Stimulated activated CD8-positive, alpha-beta memory T cell treated with anti-CD3 and anti-CD28 coated beads, Interleukin-2, amount 100 ng/mL, for 1 hour (primary cell): ENCODE measurements at regions not wholly inside any gene's neighbourhood (a gene's known extent, or its start where the extent isn't known, plus 50 kb on each side); places are given as distances from the start of the nearest gene placed in this dataset.
"Not testable (repeated sequence)": the region's sequence is repeated elsewhere in the genome, so short reads cannot be mapped to it uniquely, and the experiment has no call there.

Experiments used
- DNase-seq, 2 donors: peaks; one replicate each; pipeline ENCODE4 v3.0.0-alpha.2; 2020; ENCODE audit warnings: low read depth in 2 of 2

- DNase-seq, result no peak
Measured at GRCh38 chr22:19641254-19641982, 72.9 kb upstream of the SEPTIN5 start.

DNA sequence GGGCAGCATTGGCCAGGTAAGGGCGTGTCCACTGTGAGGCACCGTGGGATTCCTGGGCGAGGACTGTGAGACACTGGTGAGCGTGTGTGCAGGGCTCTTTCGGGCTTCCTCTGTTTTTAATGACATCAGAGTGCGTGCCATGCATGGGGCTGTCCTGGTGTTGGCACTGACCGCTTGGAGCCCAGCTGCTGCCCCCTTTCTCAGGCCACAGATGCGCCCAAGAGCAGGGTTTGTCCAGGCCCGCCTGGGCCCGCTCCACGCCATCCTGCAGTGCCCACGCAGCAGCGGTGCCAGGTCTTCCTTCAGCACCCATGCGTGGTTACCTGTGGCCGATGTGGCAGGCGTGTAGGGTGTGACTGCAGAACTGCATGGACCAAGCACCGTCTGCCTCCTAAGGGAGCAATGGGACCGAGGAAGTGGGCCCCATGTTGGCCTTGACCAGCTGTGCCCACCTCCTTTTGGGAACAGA is 72.3 kb upstream of the SEPTIN5 start:
- DNase-seq, result no peak

- DNase-seq, result no peak
Measured at GRCh38 chr22:19643448-19644313, 70.6 kb upstream of the SEPTIN5 start.

GRCh38 chr22:19644314-19645223 is 69.7 kb upstream of the SEPTIN5 start:
- no peak for DNase-seq

GRCh38 chr22:19645391-19645790 is 68.9 kb upstream of the SEPTIN5 start:
- DNase-seq, result no peak

DNA sequence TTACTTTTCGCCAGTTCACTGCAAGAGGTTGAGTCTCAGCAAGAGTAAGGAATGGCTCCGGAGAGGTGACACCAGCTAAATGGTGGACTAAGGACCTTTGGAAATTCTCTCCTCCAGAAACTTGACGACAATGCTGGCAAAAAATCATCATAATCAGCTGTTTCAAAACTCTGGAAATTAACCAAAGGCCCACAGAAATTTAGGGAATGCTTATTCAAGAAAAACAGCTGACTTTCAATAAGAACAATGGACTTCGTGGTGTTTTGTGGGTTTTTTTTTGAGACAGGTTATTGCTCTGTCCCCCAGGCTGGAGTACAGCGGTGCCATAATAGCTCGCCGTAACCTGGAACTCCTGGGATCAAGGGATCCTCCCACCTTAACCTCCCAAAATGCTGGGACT is 68.4 kb upstream of the SEPTIN5 start:
- no peak for DNase-seq

- DNase-seq, result no peak
Measured at GRCh38 chr22:19646383-19646782, 67.9 kb upstream of the SEPTIN5 start.

- DNase-seq, result no peak
Measured at GRCh38 chr22:19648419-19648929, 65.8 kb upstream of the SEPTIN5 start.

DNA sequence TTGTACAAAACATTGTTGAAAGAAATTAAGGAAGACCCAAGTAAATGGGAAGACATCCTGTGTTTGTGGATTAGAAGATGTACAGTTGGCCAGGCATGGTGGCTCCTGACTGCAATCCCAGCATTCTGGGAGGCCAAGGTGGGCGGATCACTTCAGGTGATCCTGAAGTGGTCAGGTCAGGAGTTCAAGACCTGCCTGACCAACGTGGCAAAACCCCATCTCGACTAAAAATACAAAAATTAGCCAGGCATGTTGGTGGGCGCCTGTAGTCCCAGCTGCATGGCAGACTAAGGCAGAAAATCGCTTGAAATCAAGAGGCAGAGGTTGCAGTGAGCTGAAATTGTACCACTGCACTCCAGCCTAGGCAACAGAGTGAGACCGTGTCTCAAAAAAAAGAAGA is 62.0 kb upstream of the SEPTIN5 start:
- no peak for DNase-seq

DNA sequence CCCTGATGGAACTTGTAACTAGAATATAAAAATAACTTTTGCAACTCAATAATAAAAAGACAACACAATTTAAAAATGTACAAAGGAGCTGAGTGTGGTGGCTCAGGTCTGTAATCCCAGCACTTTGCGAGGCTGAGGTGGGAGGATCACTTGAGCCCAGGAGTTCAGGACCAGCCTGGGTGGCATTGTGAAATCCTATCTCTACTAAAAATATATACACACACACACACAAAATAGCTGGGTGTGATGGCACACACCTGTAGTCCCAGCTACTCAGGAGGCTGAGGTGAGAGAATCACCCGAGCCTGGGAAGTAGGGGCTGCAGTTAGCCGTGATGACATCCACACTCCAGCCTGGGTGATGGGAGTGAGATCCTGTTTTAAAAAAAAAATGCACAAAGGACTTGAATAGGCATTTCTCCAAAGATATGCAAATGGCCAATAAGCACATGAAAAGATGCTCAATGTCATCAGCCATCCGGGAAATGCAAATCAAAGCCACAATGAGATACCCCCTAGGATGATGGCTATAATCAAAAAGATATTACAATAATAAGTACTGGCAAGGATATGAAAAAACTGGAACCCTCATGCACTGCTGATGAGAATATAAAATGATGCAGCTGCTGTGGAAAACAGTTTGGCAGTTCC is 59.8 kb upstream of the SEPTIN5 start:
- no peak for DNase-seq

GRCh38 chr22:19655399-19655798 is 58.9 kb upstream of the SEPTIN5 start:
- DNase-seq, result no peak

DNA sequence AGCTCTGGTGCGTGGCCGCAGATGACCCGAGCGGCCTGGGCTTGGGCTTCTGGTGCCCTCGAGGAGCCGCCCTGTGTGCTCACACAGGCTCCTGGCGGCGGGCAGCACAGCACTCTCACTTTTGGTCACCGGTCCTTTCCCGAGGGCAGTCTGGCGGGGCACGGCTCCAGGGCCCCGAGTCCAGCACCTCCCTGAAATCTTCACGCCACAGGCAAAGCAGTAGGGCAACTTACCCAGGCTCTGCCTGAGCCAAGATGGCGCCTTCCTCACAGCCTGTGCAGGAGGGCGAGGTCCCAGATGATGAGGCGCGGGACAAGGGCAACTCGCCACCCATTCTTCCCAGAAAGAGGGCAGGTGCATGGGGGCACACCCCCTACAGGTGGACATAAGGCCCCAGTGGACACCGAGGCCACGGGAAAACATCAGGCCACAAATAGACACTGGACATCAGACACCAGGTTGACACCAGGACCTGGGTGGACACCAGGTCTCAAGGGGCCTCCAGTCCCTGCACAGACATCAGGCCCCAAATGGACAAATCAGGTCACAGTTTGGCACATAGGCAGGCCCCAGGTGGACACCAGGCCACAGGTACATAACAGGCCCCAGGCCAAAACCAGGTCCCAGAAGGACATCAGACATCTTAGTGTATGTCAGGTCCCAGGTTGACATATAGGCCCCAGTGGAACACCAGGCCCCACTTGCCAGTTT is 57.6 kb upstream of the SEPTIN5 start:
- DNase-seq, result no peak

DNA sequence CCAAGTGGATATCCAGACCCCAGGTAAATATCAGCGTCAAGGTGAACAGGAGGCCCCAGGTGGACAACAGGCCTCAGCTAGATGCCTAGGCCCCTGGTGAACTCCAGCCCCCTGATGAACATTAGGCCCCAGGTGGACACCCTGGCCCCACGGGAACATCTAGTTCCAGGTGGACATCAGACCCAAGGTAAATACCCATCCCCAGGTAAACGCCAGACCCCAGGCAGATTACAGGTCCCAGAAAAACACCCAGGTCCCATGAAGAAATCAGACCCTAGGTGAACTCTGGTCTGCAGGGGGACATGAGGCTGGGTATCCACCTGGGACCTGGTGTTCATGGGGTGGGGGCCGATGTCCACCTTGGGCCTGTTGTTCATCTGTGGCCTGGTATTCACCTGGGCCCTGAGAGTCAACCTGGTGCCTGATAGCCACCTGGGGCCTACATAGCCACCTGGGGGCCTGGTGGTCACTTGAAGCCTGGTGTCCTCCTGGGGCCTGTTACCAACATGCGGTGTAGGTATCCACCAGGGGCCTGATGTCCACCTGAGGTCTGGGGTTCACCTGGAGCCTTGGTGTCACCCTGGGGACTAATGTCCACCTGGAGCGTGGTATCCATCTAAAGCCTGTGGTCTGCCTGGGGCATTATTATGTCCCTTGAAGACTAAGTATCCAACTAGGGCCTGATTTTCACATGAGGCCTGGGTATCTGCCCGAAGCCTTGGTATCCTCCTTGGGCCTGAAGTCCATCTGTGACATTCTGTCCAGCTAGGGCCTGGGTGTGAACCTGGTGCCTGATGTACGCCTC is 56.8 kb upstream of the SEPTIN5 start:
- no peak for DNase-seq

GRCh38 chr22:19658057-19658966 is 56.0 kb upstream of the SEPTIN5 start:
- no peak for DNase-seq

DNA sequence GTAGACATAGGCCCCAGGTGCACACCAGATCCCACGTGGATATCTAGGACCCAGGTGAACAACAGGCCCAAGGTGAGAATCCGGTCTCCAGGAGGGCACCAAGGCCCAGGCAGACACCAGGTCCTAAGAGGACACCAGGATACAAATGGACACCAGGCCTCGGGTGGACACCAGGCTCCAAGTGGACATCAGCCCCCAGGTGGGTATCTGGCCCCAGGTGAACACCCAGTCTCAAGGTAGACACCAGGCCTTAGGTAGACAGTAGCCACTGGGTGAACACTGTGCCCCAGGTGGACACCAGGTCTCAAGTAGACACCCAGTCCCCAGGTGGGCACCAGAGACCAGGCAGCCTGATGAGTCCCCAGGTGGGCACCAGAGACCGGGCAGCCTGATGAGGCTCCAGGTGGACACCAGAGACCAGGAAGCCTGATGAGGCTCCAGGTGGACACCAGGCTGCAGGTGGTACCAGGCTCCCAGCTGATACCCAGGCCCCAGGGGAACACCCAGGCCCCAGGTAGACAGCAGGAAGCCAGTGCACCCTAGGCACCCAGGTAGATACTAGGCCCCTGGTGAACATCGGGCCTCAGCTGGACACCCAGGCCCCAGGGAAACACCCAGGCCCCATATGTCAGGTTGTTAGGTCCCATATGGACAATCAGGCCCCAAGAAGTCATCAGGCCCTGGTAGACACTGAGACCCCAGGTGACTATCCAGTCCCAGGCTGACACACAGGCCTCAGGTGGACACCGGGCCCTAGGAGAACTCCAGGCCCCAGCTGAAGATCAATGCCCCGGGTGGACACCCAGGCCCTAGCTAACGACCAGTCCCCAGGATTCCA is 55.1 kb upstream of the SEPTIN5 start:
- DNase-seq, result no peak

DNA sequence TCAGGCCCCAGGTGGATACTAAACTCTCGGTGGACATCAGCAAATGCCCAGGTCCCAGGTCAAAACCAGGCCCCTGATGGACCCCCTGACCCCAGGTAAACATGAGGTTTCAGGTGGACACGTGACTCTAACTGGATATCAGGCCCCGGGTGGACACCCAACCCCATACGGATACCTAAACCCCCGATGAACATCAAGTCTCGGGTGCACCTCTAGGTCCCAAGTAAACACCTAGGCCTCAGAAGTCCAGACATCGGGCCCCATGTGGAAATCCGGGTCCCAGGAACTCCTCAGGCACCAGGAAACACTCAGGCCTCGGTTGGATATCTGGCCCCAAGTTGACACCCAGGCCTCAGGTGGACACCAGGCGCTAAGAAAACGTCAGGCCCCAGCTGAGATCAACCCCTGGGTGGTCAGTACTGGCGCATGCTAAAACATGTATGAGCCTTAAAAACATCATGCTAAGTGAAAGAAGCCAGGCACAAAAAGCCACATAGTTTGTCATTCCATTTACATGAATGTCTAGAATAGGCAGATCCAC is 54.4 kb upstream of the SEPTIN5 start:
- DNase-seq, result no peak

DNA sequence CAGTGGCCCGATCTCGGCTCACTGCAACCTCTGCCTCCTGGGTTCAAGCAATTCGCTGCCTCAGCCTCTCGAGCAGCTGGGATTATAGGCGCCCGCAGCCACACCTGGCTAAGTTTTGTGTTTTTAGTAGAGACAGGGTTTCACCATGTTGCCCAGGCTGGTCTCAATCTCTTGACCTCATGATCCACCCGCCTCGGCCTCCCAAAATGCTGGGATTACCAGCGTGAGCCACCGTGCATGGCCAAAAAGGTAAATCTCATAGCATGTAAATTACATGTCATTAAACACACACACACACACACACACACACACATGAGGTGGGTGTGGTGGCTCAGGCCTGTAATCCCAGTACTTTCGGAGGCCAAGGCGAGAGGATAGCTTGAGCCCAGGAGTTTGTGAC is 53.7 kb upstream of the SEPTIN5 start:
- DNase-seq, result not testable (repeated sequence)
